ENCODE measurements at regions not wholly inside any gene's neighbourhood (a gene's known extent, or its start where the extent isn't known, plus 50 kb on each side); places are given as distances from the start of the nearest gene placed in this dataset.
"Not testable (repeated sequence)": the region's sequence is repeated elsewhere in the genome, so short reads cannot be mapped to it uniquely, and the experiment has no call there.

- Mint-ChIP-seq H3K27ac (no peak overlapping the region), H3K27me3 (ENCODE audit: low read depth, poor library complexity) (no peaks in the 10 kb centered on the region), H3K36me3 (ENCODE audit: low read depth) (no peaks in the 10 kb centered on the region), H3K4me3 (no peak overlapping the region), H3K9me3 (no peaks in the 10 kb centered on the region), H3K4me1 (no peaks in the 10 kb centered on the region)
- no peak for DNase-seq
- no peak for TF ChIP-seq CTCF (IDR thresholded peaks at IDR 0.05)
Measured at GRCh38 chr14:43285575-43285974, 1221.5 kb downstream of the FSCB start.

DNA sequence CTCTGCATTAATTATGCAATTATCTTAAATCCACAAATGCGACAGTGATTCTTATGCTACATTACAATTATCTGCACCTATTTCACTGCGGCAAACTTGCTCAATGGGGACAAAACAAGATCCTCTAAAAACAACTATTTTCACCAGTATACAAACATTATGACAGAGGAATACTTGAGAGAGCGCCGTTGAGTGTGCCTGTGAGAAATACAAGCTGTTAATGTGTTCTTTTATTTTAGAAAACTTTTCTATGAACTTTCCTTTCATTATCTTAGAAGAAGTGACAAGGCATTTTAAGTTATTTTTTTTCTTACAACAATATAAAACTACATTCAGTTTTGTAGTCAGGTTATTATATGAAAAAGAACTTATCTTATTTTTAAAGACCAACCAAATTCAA, 1247.0 kb downstream of the FSCB start:
- Mint-ChIP-seq H3K27me3 (ENCODE audit: low read depth, poor library complexity) (no peaks in the 10 kb centered on the region), H3K4me3 (no peak overlapping the region), H3K9me3 (peaks cover 19% of the 10 kb centered on the region), H3K4me1 (peaks cover 5% of the 10 kb centered on the region), H3K27ac (no peak overlapping the region), H3K36me3 (ENCODE audit: low read depth) (peaks cover 4% of the 10 kb centered on the region)
- no peak for DNase-seq
- no peak for TF ChIP-seq CTCF (IDR thresholded peaks at IDR 0.05)

- TF ChIP-seq CTCF (IDR thresholded peaks at IDR 0.05) = no peak
- Mint-ChIP-seq H3K9me3 (peaks cover 11% of the 10 kb centered on the region), H3K27me3 (ENCODE audit: low read depth, poor library complexity) (no peaks in the 10 kb centered on the region), H3K27ac (no peak overlapping the region), H3K36me3 (ENCODE audit: low read depth) (peaks cover 4% of the 10 kb centered on the region), H3K4me1 (peaks cover 5% of the 10 kb centered on the region), H3K4me3 (no peak overlapping the region)
- DNase-seq = no peak
Measured at GRCh38 chr14:43258396-43258795, 1248.7 kb downstream of the FSCB start.

- not testable (repeated sequence) for DNase-seq; H3K9me3 Mint-ChIP-seq; H3K27me3 Mint-ChIP-seq (ENCODE audit: low read depth, poor library complexity); H3K4me3 Mint-ChIP-seq; H3K4me1 Mint-ChIP-seq; H3K27ac Mint-ChIP-seq; H3K36me3 Mint-ChIP-seq (ENCODE audit: low read depth)
Measured at GRCh38 chr14:43256996-43257395, 1250.1 kb downstream of the FSCB start.

DNA sequence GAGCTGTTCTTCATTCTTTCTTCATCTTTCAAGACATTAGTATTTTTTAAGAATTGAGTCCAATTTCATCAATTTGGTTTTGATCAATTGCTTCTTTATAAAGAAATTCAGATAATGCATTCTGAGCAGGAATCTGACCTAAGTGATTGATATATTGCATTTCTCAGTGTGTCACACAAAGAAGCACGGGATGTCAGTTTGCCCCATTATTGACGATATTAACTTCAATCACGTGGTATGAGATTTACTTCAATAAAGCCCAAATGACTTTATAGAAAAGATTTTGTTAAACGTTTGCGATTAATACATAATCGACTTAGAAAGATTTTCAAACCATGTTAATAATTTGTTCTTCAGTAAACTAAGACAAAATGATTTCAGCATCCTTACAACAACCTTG, 1254.2 kb downstream of the FSCB start:
- no peaks in the 10 kb centered on the region for H3K36me3 Mint-ChIP-seq (ENCODE audit: low read depth)
- H3K27me3 Mint-ChIP-seq (ENCODE audit: low read depth, poor library complexity) = no peaks in the 10 kb centered on the region
- H3K27ac Mint-ChIP-seq = no peak overlapping the region
- no peak for DNase-seq
- no peaks in the 10 kb centered on the region for H3K9me3 Mint-ChIP-seq
- no peak for TF ChIP-seq CTCF (IDR thresholded peaks at IDR 0.05)
- H3K4me3 Mint-ChIP-seq = no peak overlapping the region
- no peaks in the 10 kb centered on the region for H3K4me1 Mint-ChIP-seq

DNA sequence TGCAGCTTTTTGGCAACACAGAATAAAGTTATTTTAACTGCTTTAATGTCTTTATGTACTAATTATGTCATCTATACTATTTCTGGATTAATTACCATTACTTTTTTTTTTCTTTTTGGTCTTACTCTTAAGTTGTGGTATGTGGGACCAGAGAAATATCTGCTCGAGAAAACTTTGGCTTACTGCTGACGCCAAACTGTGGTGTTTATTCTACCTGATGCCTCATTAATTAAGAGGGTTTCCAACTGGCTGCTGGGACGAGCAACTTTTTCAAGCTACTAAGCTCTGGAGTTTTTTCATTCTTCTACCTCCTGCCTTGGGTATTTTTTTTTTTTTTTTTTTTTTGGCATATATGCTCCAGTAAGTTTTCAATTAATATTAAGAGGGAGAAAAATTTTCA, 1257.5 kb downstream of the FSCB start:
- no peaks in the 10 kb centered on the region for H3K36me3 Mint-ChIP-seq (ENCODE audit: low read depth)
- no peak for DNase-seq
- no peak overlapping the region for H3K4me3 Mint-ChIP-seq
- H3K27ac Mint-ChIP-seq = no peak overlapping the region
- no peaks in the 10 kb centered on the region for H3K27me3 Mint-ChIP-seq (ENCODE audit: low read depth, poor library complexity)
- no peaks in the 10 kb centered on the region for H3K9me3 Mint-ChIP-seq
- no peaks in the 10 kb centered on the region for H3K4me1 Mint-ChIP-seq
- TF ChIP-seq CTCF (IDR thresholded peaks at IDR 0.05) = no peak

All from nephron progenitor cell (in vitro differentiated cells).